ENCODE measurements at regions not wholly inside any gene's neighbourhood (a gene's known extent, or its start where the extent isn't known, plus 50 kb on each side); places are given as distances from the start of the nearest gene placed in this dataset.

DNA sequence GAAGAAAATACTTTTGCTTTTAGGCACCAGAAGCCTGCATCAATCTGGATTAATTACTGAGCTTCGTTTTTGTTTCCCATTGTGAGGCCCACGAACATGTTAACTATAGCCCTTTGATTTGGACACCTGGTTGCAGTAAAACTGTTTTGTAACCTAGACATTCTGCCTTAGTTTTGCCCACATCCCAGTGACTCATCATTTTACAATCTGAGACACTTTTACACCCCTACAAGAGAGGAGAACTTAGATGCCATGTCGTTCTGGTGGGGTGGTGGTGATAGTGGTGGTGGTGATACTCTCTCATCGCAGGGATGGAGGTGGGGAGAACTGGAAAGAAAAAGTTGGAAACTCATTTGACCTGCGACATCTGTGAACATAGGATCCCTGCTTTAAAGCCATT, 1257.2 kb downstream of the ADGRL3 start:
- intact Hi-C loops (cut with micrococcal nuclease; ENCODE audit: unreplicated experiment): no loop called here
- CTCF ChIA-PET: no interaction called here

More for the DNA sequence above, 1257.2 kb downstream of the ADGRL3 start:
- H3K4me2 ChIP-seq (ENCODE audit: control insufficient read depth, insufficient read depth): no peak overlapping the region
- in situ Hi-C loops (cut with MboI): no loop called here
- SMC1A ChIA-PET (ENCODE audit: uncharacterized antibody, unreplicated experiment): interaction anchor here (1.0 kb wide), 1 partner anchor 60 kb away, joined by 4 read pairs; no protein-coding TSS in a partner anchor
- DNase-seq (ENCODE audit: low read depth, low spot score) (no peak), ATAC-seq (no peak), FAIRE-seq (no peak)
- no TSS peak for BruUV-seq (replicated peaks)
- H3K27me3 ChIP-seq (replicated peaks in 1 of 2; ENCODE audit: control insufficient read depth in 2 of 2, insufficient read depth in 2 of 2, low read length in 1 of 2): no peaks in the 10 kb centered on the region
- no peak overlapping the region for H3K9ac ChIP-seq (ENCODE audit: control insufficient read depth, insufficient read depth, low read length)
- H3K36me3 ChIP-seq (ENCODE audit: control insufficient read depth in 2 of 2, insufficient read depth in 2 of 2, low read length in 1 of 2): no peaks in the 10 kb centered on the region
- H2AFZ ChIP-seq (ENCODE audit: control insufficient read depth, low read depth, low read length): no peak overlapping the region
- no peaks in the 10 kb centered on the region for H3K9me3 ChIP-seq (replicated peaks; ENCODE audit: control insufficient read depth, insufficient read depth, low read length)
- TF ChIP-seq DPF2 (IDR thresholded peaks at IDR 0.05) (no peak), NBN (IDR thresholded peaks at IDR 0.05) (no peak), NR2F1 (conservative IDR thresholded peaks at IDR 0.05) (no peak), SRF (IDR thresholded peaks at IDR 0.05; ENCODE audit: low read depth in 2 of 2, low read length in 2 of 2) (no peak), NRF1 (conservative IDR thresholded peaks at IDR 0.05; ENCODE audit: low read depth, low read length) (no peak), TCF7 (IDR thresholded peaks at IDR 0.05; ENCODE audit: borderline replicate concordance) (no peak), MXI1 (IDR thresholded peaks at IDR 0.05; ENCODE audit: low read depth, low read length) (no peak), CREB1 (IDR thresholded peaks at IDR 0.05; ENCODE audit: low read depth) (no peak), BCL11A (IDR thresholded peaks at IDR 0.05; ENCODE audit: low read depth, low read length) (no peak), JUNB (IDR thresholded peaks at IDR 0.05) (no peak)
- TF ChIP-seq, protein P1, sequence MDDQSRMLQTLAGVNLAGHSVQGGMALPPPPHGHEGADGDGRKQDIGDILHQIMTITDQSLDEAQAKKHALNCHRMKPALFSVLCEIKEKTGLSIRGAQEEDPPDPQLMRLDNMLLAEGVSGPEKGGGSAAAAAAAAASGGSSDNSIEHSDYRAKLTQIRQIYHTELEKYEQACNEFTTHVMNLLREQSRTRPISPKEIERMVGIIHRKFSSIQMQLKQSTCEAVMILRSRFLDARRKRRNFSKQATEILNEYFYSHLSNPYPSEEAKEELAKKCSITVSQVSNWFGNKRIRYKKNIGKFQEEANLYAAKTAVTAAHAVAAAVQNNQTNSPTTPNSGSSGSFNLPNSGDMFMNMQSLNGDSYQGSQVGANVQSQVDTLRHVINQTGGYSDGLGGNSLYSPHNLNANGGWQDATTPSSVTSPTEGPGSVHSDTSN (IDR thresholded peaks at IDR 0.05; ENCODE audit: insufficient replicate concordance, low read depth, low read length): no peak
- TF ChIP-seq, protein P2, sequence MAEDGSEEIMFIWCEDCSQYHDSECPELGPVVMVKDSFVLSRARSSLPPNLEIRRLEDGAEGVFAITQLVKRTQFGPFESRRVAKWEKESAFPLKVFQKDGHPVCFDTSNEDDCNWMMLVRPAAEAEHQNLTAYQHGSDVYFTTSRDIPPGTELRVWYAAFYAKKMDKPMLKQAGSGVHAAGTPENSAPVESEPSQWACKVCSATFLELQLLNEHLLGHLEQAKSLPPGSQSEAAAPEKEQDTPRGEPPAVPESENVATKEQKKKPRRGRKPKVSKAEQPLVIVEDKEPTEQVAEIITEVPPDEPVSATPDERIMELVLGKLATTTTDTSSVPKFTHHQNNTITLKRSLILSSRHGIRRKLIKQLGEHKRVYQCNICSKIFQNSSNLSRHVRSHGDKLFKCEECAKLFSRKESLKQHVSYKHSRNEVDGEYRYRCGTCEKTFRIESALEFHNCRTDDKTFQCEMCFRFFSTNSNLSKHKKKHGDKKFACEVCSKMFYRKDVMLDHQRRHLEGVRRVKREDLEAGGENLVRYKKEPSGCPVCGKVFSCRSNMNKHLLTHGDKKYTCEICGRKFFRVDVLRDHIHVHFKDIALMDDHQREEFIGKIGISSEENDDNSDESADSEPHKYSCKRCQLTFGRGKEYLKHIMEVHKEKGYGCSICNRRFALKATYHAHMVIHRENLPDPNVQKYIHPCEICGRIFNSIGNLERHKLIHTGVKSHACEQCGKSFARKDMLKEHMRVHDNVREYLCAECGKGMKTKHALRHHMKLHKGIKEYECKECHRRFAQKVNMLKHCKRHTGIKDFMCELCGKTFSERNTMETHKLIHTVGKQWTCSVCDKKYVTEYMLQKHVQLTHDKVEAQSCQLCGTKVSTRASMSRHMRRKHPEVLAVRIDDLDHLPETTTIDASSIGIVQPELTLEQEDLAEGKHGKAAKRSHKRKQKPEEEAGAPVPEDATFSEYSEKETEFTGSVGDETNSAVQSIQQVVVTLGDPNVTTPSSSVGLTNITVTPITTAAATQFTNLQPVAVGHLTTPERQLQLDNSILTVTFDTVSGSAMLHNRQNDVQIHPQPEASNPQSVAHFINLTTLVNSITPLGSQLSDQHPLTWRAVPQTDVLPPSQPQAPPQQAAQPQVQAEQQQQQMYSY (CRISPR knock-in tag; IDR thresholded peaks at IDR 0.05): no peak
- H4K20me1 ChIP-seq (ENCODE audit: control insufficient read depth, insufficient read depth): no peaks in the 10 kb centered on the region
- no peak overlapping the region for H3K27ac ChIP-seq (ENCODE audit: control insufficient read depth, insufficient read depth)
- no peaks in the 10 kb centered on the region for H3K4me1 ChIP-seq (ENCODE audit: control insufficient read depth, insufficient read depth, low read length)
- no peak overlapping the region for H3K4me3 ChIP-seq
- POLR2A ChIA-PET: no interaction called here
- RAD21 ChIA-PET (ENCODE audit: unreplicated experiment): interaction anchor here (1.2 kb wide), 1 partner anchor 27 kb away, joined by 4 read pairs; no protein-coding TSS in a partner anchor
- H3K79me2 ChIP-seq (ENCODE audit: control insufficient read depth, insufficient read depth, low read length): no peaks in the 10 kb centered on the region
- 16% methylated on average over 5 of the region's 5 CpGs for WGBS (ENCODE audit: insufficient coverage, insufficient replicate concordance, low lambda C conversion rate, missing lambda C conversion rate)

All from GM12878 (cell line).